ENCODE measurements at regions not wholly inside any gene's neighbourhood (a gene's known extent, or its start where the extent isn't known, plus 50 kb on each side); places are given as distances from the start of the nearest gene placed in this dataset.

- TF ChIP-seq ZNF274 (IDR thresholded peaks at IDR 0.05; ENCODE audit: low read depth, low read length) (no peak), YY1 (IDR thresholded peaks at IDR 0.05; ENCODE audit: insufficient read depth, insufficient read length) (no peak)
These were observed 125.0 kb upstream of the NCOR2 start for GRCh38 chr12:124692443-124692842.
